NT2/D1 (cell line): ENCODE measurements at regions not wholly inside any gene's neighbourhood (a gene's known extent, or its start where the extent isn't known, plus 50 kb on each side); places are given as distances from the start of the nearest gene placed in this dataset.

ENCODE experiments used
- DNase-seq: peaks from one replicate; pipeline ENCODE4 v3.0.0-alpha.2; 2011; ENCODE audit warnings: low read depth, low spot score
- H3K27me3 ChIP-seq: 2 replicates; pipeline ENCODE4 v1.6.0; 2011; ENCODE audit warnings: mild to moderate bottlenecking; ENCODE audit not compliant: insufficient read length, insufficient read depth
- H3K36me3 ChIP-seq: 2 replicates; pipeline ENCODE4 v1.6.1; 2011; ENCODE audit warnings: mild to moderate bottlenecking, low read length, mixed read lengths; ENCODE audit not compliant: insufficient read depth, insufficient read length
- H3K4me1 ChIP-seq: 2 replicates; pipeline ENCODE4 v1.5.1; 2011; ENCODE audit not compliant: insufficient read depth, insufficient read length
- H3K4me3 ChIP-seq: 2 replicates; pipeline ENCODE4 v1.5.1; 2011; ENCODE audit warnings: low read depth; ENCODE audit not compliant: insufficient read length
- H3K9ac ChIP-seq: 2 replicates; pipeline ENCODE4 v1.6.0; 2011; ENCODE audit warnings: low read depth; ENCODE audit not compliant: insufficient read length
- H3K9me3 ChIP-seq: 2 replicates; pipeline ENCODE4 v1.5.1; 2011; ENCODE audit warnings: mild to moderate bottlenecking, low read length; ENCODE audit not compliant: insufficient read depth
- SUZ12 ChIP-seq: IDR thresholded peaks from 2 replicates; pipeline ENCODE4 v1.6.1; 2011; ENCODE audit not compliant: insufficient read length, insufficient read depth; ENCODE audit errors: extremely low read depth
- YY1 ChIP-seq: IDR thresholded peaks from 2 replicates; pipeline ENCODE4 v1.6.1; 2011; ENCODE audit not compliant: insufficient read length, insufficient read depth
- ZNF274 ChIP-seq: IDR thresholded peaks from 2 replicates; pipeline ENCODE4 v1.6.1; 2011; ENCODE audit warnings: mild to moderate bottlenecking, low read depth, low read length

- H3K36me3 ChIP-seq = no peaks in the 10 kb centered on the region
- DNase-seq = no peak
- H3K4me1 ChIP-seq = no peaks in the 10 kb centered on the region
- no peak for TF ChIP-seq SUZ12
- no peak for TF ChIP-seq ZNF274
- TF ChIP-seq YY1 = no peak
- no peak overlapping the region for H3K4me3 ChIP-seq
- 0 out of 2 replicates have a peak, but pooled peaks cover 5% of the 10 kb centered on the region for H3K9me3 ChIP-seq
- no peak overlapping the region for H3K9ac ChIP-seq
- no peaks in the 10 kb centered on the region for H3K27me3 ChIP-seq
These were observed 291.6 kb downstream of the SOX4 start for GRCh38 chr6:21885111-21885510.

GRCh38 chr6:21885532-21886114, 292.1 kb downstream of the SOX4 start:
- 0 out of 2 replicates have a peak, but pooled peaks cover 5% of the 10 kb centered on the region for H3K9me3 ChIP-seq

GRCh38 chr6:21886542-21887151, 293.1 kb downstream of the SOX4 start:
- H3K4me3 ChIP-seq = no peak overlapping the region
- H3K4me1 ChIP-seq = no peaks in the 10 kb centered on the region
- no peaks in the 10 kb centered on the region for H3K27me3 ChIP-seq
- no peaks in the 10 kb centered on the region for H3K36me3 ChIP-seq
- no peak for TF ChIP-seq YY1
- TF ChIP-seq SUZ12 = no peak
- TF ChIP-seq ZNF274 = no peak
- DNase-seq = no peak
- no peak overlapping the region for H3K9ac ChIP-seq
- 0 out of 2 replicates have a peak, but pooled peaks cover 5% of the 10 kb centered on the region for H3K9me3 ChIP-seq

More at GRCh38 chr6:21885532-21886114, 292.1 kb downstream of the SOX4 start:
- Histone ChIP-seq H3K9ac (no peak overlapping the region), H3K4me1 (no peaks in the 10 kb centered on the region), H3K36me3 (no peaks in the 10 kb centered on the region), H3K4me3 (no peak overlapping the region), H3K27me3 (no peaks in the 10 kb centered on the region)
- no peak for TF ChIP-seq SUZ12
- no peak for DNase-seq

GRCh38 chr6:21887231-21888185, 294.0 kb downstream of the SOX4 start:
- H3K9me3 ChIP-seq = 0 out of 2 replicates have a peak, but pooled peaks cover 5% of the 10 kb centered on the region
- no peaks in the 10 kb centered on the region for H3K27me3 ChIP-seq
- no peak overlapping the region for H3K9ac ChIP-seq
- H3K4me1 ChIP-seq = no peaks in the 10 kb centered on the region
- no peak for DNase-seq
- no peak for TF ChIP-seq YY1
- TF ChIP-seq SUZ12 = no peak
- no peak for TF ChIP-seq ZNF274
- no peaks in the 10 kb centered on the region for H3K36me3 ChIP-seq
- H3K4me3 ChIP-seq = no peak overlapping the region

GRCh38 chr6:21891080-21891479, 297.5 kb downstream of the SOX4 start:
- H3K9ac ChIP-seq = no peak overlapping the region
- no peaks in the 10 kb centered on the region for H3K9me3 ChIP-seq
- H3K36me3 ChIP-seq = no peaks in the 10 kb centered on the region
- DNase-seq = no peak
- H3K27me3 ChIP-seq = no peaks in the 10 kb centered on the region
- H3K4me3 ChIP-seq = no peak overlapping the region
- TF ChIP-seq YY1 (no peak), ZNF274 (no peak), SUZ12 (no peak)
- no peaks in the 10 kb centered on the region for H3K4me1 ChIP-seq

- DNase-seq = no peak
- H3K36me3 ChIP-seq = no peaks in the 10 kb centered on the region
- H3K4me1 ChIP-seq = no peaks in the 10 kb centered on the region
- TF ChIP-seq ZNF274 (no peak), YY1 (no peak), SUZ12 (no peak)
- H3K9ac ChIP-seq = no peak overlapping the region
- H3K9me3 ChIP-seq = no peaks in the 10 kb centered on the region
- no peaks in the 10 kb centered on the region for H3K27me3 ChIP-seq
- no peak overlapping the region for H3K4me3 ChIP-seq
These were observed 300.2 kb downstream of the SOX4 start for GRCh38 chr6:21893793-21894192.

- Histone ChIP-seq H3K36me3 (no peaks in the 10 kb centered on the region), H3K9me3 (no peaks in the 10 kb centered on the region), H3K4me1 (no peaks in the 10 kb centered on the region), H3K9ac (no peak overlapping the region), H3K4me3 (no peak overlapping the region), H3K27me3 (no peaks in the 10 kb centered on the region)
- no peak for TF ChIP-seq YY1
- no peak for TF ChIP-seq ZNF274
- TF ChIP-seq SUZ12 = no peak
- DNase-seq = no peak
These were observed 302.0 kb downstream of the SOX4 start for GRCh38 chr6:21895555-21895954.
